A673 (cell line): ENCODE measurements at regions not wholly inside any gene's neighbourhood (a gene's known extent, or its start where the extent isn't known, plus 50 kb on each side); places are given as distances from the start of the nearest gene placed in this dataset.

Experiments used
- CTCF ChIP-seq: fragments of 300-800, 200-600 bp; sonication (generic); conservative IDR thresholded peaks from 2 replicates; pipeline ENCODE4 v1.5.1; 2017; ENCODE audit warnings: low read depth, mild to moderate bottlenecking, antibody characterized with exemption, low read length, moderate library complexity, mixed read lengths
- EZH2 ChIP-seq: fragments of 200-600 bp; sonication (generic); IDR thresholded peaks from 2 replicates; pipeline ENCODE4 v1.6.1; 2017; ENCODE audit warnings: borderline replicate concordance, low read depth, mild to moderate bottlenecking, mixed read lengths, antibody characterized with exemption, low read length; ENCODE audit not compliant: poor library complexity, severe bottlenecking

DNA sequence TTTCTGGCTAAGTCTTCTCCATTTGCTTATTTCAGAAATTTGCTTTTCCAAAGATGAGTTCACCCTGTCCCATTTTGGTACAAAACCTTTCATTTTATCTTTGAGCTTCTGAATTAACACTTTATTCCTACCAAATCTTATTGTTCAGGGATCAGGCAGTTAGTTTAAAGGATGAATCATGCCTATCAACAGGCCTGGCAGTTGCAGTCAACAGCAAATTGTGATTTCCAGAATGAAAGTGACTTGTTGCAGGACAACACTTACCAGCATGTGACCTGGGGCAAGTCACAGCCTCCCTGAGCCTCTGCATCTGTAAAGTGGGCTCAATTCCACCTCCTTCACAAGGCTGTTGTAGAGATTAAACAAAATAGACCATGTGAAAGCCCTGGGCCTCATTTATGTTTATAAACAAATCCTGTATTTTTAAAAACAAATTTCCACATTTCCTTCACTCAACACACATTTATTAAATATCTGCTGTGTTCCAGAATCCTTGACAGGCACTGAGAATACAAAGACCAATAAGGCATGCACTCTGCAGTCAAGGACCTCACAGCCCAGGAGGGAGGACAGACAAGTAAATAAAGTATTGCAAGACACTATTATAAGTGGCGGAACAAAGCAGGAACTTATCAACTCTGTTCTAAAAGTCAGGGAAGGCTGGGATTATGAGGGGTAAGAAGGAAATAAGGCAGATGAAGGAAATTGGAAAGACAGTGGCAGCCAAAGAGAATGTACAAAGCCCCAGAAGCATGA lies 359.1 kb upstream of the IL12A start:
- TF ChIP-seq CTCF (no peak), EZH2 (no peak)
